Neuronal stem cell (in vitro differentiated cells): ENCODE measurements at regions not wholly inside any gene's neighbourhood (a gene's known extent, or its start where the extent isn't known, plus 50 kb on each side); places are given as distances from the start of the nearest gene placed in this dataset.
A peak's percentile ranks its signal among the peaks of the same experiment; 100 is the strongest.

Experiments used
- DNase-seq: peaks from one replicate; pipeline ENCODE4 v3.0.0-alpha.2; 2013; ENCODE audit warnings: low spot score
- H2AFZ ChIP-seq: one replicate; pipeline ENCODE4 v1.6.1; 2013; ENCODE audit warnings: mild to moderate bottlenecking, low read length, inconsistent platforms
- H2AK5ac ChIP-seq: 2 replicates; pipeline ENCODE4 v1.6.1; 2013; ENCODE audit warnings: low read depth, mild to moderate bottlenecking, inconsistent platforms, low read length, moderate library complexity, mixed read lengths
- H2BK120ac ChIP-seq: 2 replicates; pipeline ENCODE4 v1.6.1; 2013; ENCODE audit warnings: low read depth, mild to moderate bottlenecking, inconsistent platforms, low read length, moderate library complexity, mixed read lengths
- H2BK12ac ChIP-seq: one replicate; pipeline ENCODE4 v1.6.1; 2013; ENCODE audit warnings: low read length, inconsistent platforms
- H2BK15ac ChIP-seq: 2 replicates; pipeline ENCODE4 v1.6.1; 2013; ENCODE audit warnings: mild to moderate bottlenecking, low read length, inconsistent platforms, mixed read lengths
- H2BK5ac ChIP-seq: one replicate; pipeline ENCODE4 v1.6.1; 2013; ENCODE audit warnings: inconsistent platforms, mild to moderate bottlenecking, low read length, moderate library complexity
- H3K14ac ChIP-seq: one replicate; pipeline ENCODE4 v1.6.1; 2013; ENCODE audit warnings: low read length, inconsistent platforms
- H3K18ac ChIP-seq: 2 replicates; pipeline ENCODE4 v1.6.1; 2013; ENCODE audit warnings: low read length, inconsistent platforms
- H3K23ac ChIP-seq: 2 replicates; pipeline ENCODE4 v1.6.1; 2013; ENCODE audit warnings: low read depth, mild to moderate bottlenecking, mixed read lengths, low read length, inconsistent platforms; ENCODE audit not compliant: poor library complexity
- H3K27ac ChIP-seq: replicated peaks from 3 replicates; pipeline ENCODE4 v1.5.1; 2013; ENCODE audit warnings: low read length, inconsistent platforms
- H3K27me3 ChIP-seq, 3 experiments: 2 replicates each; pipeline ENCODE4 v1.6.1; 2013; ENCODE audit warnings: low read length in 3 of 3, mild to moderate bottlenecking in 2 of 3, inconsistent platforms in 1 of 3, low read depth in 1 of 3, mixed read lengths in 1 of 3, moderate library complexity in 1 of 3; ENCODE audit not compliant: control insufficient read depth in 3 of 3, insufficient read depth in 3 of 3
- H3K36me3 ChIP-seq, 2 donors: replicated peaks in 1 of 2; 2 replicates each; pipeline ENCODE4 v1.6.1; 2013; ENCODE audit warnings: low read length in 2 of 2; ENCODE audit not compliant: control insufficient read depth in 2 of 2, insufficient read depth in 2 of 2
- H3K4ac ChIP-seq: 2 replicates; pipeline ENCODE4 v1.6.1; 2013; ENCODE audit warnings: inconsistent platforms, mild to moderate bottlenecking, low read length, moderate library complexity
- H3K4me1 ChIP-seq, 2 donors: 1 replicate in 1 of 2; 2 replicates in 1 of 2; pipeline ENCODE4 v1.6.1; 2013; ENCODE audit warnings: low read length in 2 of 2, low read depth in 1 of 2; ENCODE audit not compliant: control insufficient read depth in 2 of 2, insufficient read depth in 1 of 2
- H3K4me2 ChIP-seq: one replicate; pipeline ENCODE4 v1.6.1; 2013; ENCODE audit warnings: mild to moderate bottlenecking, low read length, inconsistent platforms; ENCODE audit not compliant: insufficient read depth, poor library complexity, severe bottlenecking
- H3K4me3 ChIP-seq, 2 donors: 2 replicates each; pipeline ENCODE4 v1.5.1; 2013; ENCODE audit warnings: low read length in 2 of 2, mild to moderate bottlenecking in 2 of 2, inconsistent platforms in 1 of 2, moderate library complexity in 1 of 2
- H3K79me1 ChIP-seq: one replicate; pipeline ENCODE4 v1.6.1; 2013; ENCODE audit warnings: low read depth, mild to moderate bottlenecking, inconsistent platforms, low read length, moderate library complexity
- H3K9ac ChIP-seq: one replicate; pipeline ENCODE4 v1.6.1; 2013; ENCODE audit warnings: mild to moderate bottlenecking, low read depth, low read length, inconsistent platforms; ENCODE audit not compliant: poor library complexity
- H3K9me3 ChIP-seq, 2 donors: replicated peaks in 1 of 2; 2 replicates each; pipeline versions ENCODE3 to v1.6.1; 2013; ENCODE audit warnings: low read length in 2 of 2, mild to moderate bottlenecking in 2 of 2, inconsistent platforms in 1 of 2, low read depth in 1 of 2, mixed read lengths in 1 of 2, moderate library complexity in 1 of 2; ENCODE audit not compliant: control insufficient read depth in 2 of 2, insufficient read depth in 1 of 2
- H4K8ac ChIP-seq: one replicate; pipeline ENCODE4 v1.6.1; 2013; ENCODE audit warnings: low read depth, mild to moderate bottlenecking, inconsistent platforms, low read length, moderate library complexity
- H4K91ac ChIP-seq: one replicate; pipeline ENCODE4 v1.6.1; 2013; ENCODE audit warnings: low read length, low read depth, mild to moderate bottlenecking, inconsistent platforms; ENCODE audit not compliant: poor library complexity
- WGBS, 2 donors: extraction: QIAGEN DNeasy Blood & Tissue Kit; methylation state at CpG; one replicate each; pipeline ENCODE4 v1.1.7; 2013; ENCODE audit warnings: missing lambda C conversion rate in 2 of 2, mixed read lengths in 1 of 2; ENCODE audit not compliant: insufficient read length in 2 of 2, insufficient replicate concordance in 1 of 2; ENCODE audit errors: extremely low coverage in 2 of 2; 5-methylcytosine and 5-hydroxymethylcytosine counted together

GRCh38 chrY:12403916-12404315, 297.1 kb upstream of the USP9Y start:
- no peak overlapping the region for H2AK5ac ChIP-seq
- H3K14ac ChIP-seq = no peak overlapping the region
- no peak overlapping the region for H3K4me3 ChIP-seq
- no peak overlapping the region for H2BK120ac ChIP-seq
- H3K36me3 ChIP-seq = no peaks in the 10 kb centered on the region
- no peak overlapping the region for H4K91ac ChIP-seq
- no peak overlapping the region for H3K23ac ChIP-seq
- no peak overlapping the region for H2BK15ac ChIP-seq
- no peak overlapping the region for H2AFZ ChIP-seq
- no peak overlapping the region for H3K4ac ChIP-seq
- no peak for DNase-seq
- no peaks in the 10 kb centered on the region for H3K79me1 ChIP-seq
- no peak overlapping the region for H3K27ac ChIP-seq
- no peak overlapping the region for H3K18ac ChIP-seq
- no peaks in the 10 kb centered on the region for H3K4me1 ChIP-seq
- H2BK12ac ChIP-seq = no peak overlapping the region
- H3K4me2 ChIP-seq = no peak overlapping the region
- no peak overlapping the region for H3K9ac ChIP-seq
- no peaks in the 10 kb centered on the region for H3K9me3 ChIP-seq
- H2BK5ac ChIP-seq = no peak overlapping the region
- no peaks in the 10 kb centered on the region for H3K27me3 ChIP-seq
- WGBS, 2 donors = no CpG with 5 or more reads among the region's 3 CpGs
- no peak overlapping the region for H4K8ac ChIP-seq

GRCh38 chrY:12408236-12408635, 292.8 kb upstream of the USP9Y start:
- Histone ChIP-seq H2BK5ac (no peak overlapping the region), H2BK15ac (no peak overlapping the region), H3K4me2 (no peak overlapping the region), H4K8ac (no peak overlapping the region), H2BK12ac (no peak overlapping the region), H3K36me3 (no peaks in the 10 kb centered on the region), H3K4ac (no peak overlapping the region), H2BK120ac (no peak overlapping the region), H3K18ac (no peak overlapping the region), H4K91ac (no peak overlapping the region), H3K14ac (no peak overlapping the region), H3K4me1 (no peaks in the 10 kb centered on the region), H2AK5ac (no peak overlapping the region), H3K4me3 (no peak overlapping the region), H3K23ac (no peak overlapping the region), H3K79me1 (no peaks in the 10 kb centered on the region), H2AFZ (no peak overlapping the region), H3K9me3 (no peaks in the 10 kb centered on the region), H3K27me3 (no peaks in the 10 kb centered on the region), H3K9ac (no peak overlapping the region), H3K27ac (no peak overlapping the region)
- WGBS, 2 donors = no CpG with 5 or more reads among the region's 3 CpGs
- no peak for DNase-seq

GRCh38 chrY:12410696-12411095, 290.3 kb upstream of the USP9Y start:
- no peak overlapping the region for H3K27ac ChIP-seq
- H2BK15ac ChIP-seq = no peak overlapping the region
- no peak overlapping the region for H2AK5ac ChIP-seq
- H3K4ac ChIP-seq = no peak overlapping the region
- no peak overlapping the region for H4K91ac ChIP-seq
- no peak overlapping the region for H3K18ac ChIP-seq
- no peak overlapping the region for H2BK12ac ChIP-seq
- peaks cover 1% of the 10 kb centered on the region for H3K79me1 ChIP-seq
- no CpG with 5 or more reads among the region's 3 CpGs for WGBS, 2 donors
- no peak overlapping the region for H3K4me2 ChIP-seq
- H3K4me1 ChIP-seq = no peaks in the 10 kb centered on the region
- no peak overlapping the region for H2BK120ac ChIP-seq
- no peak overlapping the region for H2BK5ac ChIP-seq
- no peak overlapping the region for H2AFZ ChIP-seq
- H3K9ac ChIP-seq = no peak overlapping the region
- no peaks in the 10 kb centered on the region for H3K9me3 ChIP-seq
- no peak for DNase-seq
- H3K27me3 ChIP-seq = no peaks in the 10 kb centered on the region
- H4K8ac ChIP-seq = no peak overlapping the region
- no peaks in the 10 kb centered on the region for H3K36me3 ChIP-seq
- no peak overlapping the region for H3K4me3 ChIP-seq
- H3K14ac ChIP-seq = no peak overlapping the region
- no peak overlapping the region for H3K23ac ChIP-seq

- Histone ChIP-seq H3K14ac (no peak overlapping the region), H3K4me3 (peak overlapping the region in 1 of 2 donors; percentile 78), H3K4me1 (no peaks in the 10 kb centered on the region), H3K79me1 (no peaks in the 10 kb centered on the region), H3K9me3 (no peaks in the 10 kb centered on the region), H3K27me3 (no peaks in the 10 kb centered on the region), H2AFZ (no peak overlapping the region), H3K4me2 (peak overlapping the region; percentile 40), H2AK5ac (no peak overlapping the region), H2BK120ac (no peak overlapping the region), H3K9ac (peak overlapping the region; percentile 21), H4K91ac (no peak overlapping the region), H2BK5ac (no peak overlapping the region), H4K8ac (no peak overlapping the region), H2BK12ac (no peak overlapping the region), H3K36me3 (no peaks in the 10 kb centered on the region), H3K18ac (no peak overlapping the region), H3K27ac (no peak overlapping the region), H2BK15ac (no peak overlapping the region), H3K4ac (no peak overlapping the region), H3K23ac (no peak overlapping the region)
- peak; percentile 37 for DNase-seq
- no CpG with 5 or more reads among the region's 60 CpGs for WGBS, 2 donors
These were observed 279.8 kb upstream of the USP9Y start for GRCh38 chrY:12421072-12421787.
